ENCODE measurements at regions not wholly inside any gene's neighbourhood (a gene's known extent, or its start where the extent isn't known, plus 50 kb on each side); places are given as distances from the start of the nearest gene placed in this dataset.

DNA sequence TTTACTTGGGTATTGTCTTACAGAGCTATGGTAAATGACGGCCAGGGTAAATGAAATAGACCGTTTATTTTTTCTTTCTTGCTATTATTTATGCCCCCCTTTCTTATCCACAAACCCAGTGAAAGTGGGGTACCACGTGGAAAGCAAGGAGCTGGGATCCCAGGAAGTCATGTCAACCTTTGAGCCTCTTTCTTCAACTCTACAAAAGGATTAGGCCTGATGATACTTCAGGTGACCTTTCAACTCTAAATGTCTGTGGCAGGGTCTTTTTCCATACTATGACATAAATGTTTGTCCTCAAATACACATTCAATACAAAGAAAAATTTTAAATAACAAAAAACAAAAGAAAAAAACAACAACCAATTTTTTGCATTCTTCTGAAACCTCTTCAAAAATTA lies 291.4 kb downstream of the ADGB start:
- no peak for TF ChIP-seq CTCF (IDR thresholded peaks at IDR 0.05; ENCODE audit: low read depth, low read length)
- TF ChIP-seq POLR2A (IDR thresholded peaks at IDR 0.05; ENCODE audit: extremely low read depth, insufficient read length): no peak
- TF ChIP-seq, protein P1, sequence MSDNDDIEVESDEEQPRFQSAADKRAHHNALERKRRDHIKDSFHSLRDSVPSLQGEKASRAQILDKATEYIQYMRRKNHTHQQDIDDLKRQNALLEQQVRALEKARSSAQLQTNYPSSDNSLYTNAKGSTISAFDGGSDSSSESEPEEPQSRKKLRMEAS (IDR thresholded peaks at IDR 0.05; ENCODE audit: low read depth, low read length): no peak
